Stomach smooth muscle (tissue), 2 donors: ENCODE measurements at regions not wholly inside any gene's neighbourhood (a gene's known extent, or its start where the extent isn't known, plus 50 kb on each side); places are given as distances from the start of the nearest gene placed in this dataset.

ENCODE experiments used
- H3K27ac ChIP-seq: one replicate; pipeline ENCODE4 v1.7.0; 2013; ENCODE audit warnings: mild to moderate bottlenecking, low read length, inconsistent platforms
- H3K27me3 ChIP-seq, 2 donors: one replicate each; pipeline ENCODE4 v1.7.0; 2013; ENCODE audit warnings: low read length in 2 of 2; ENCODE audit not compliant: insufficient read depth in 2 of 2, control insufficient read depth in 1 of 2
- H3K36me3 ChIP-seq, 2 donors: one replicate each; pipeline ENCODE4 v1.7.0; 2013; ENCODE audit warnings: low read length in 2 of 2; ENCODE audit not compliant: control insufficient read depth in 2 of 2, insufficient read depth in 2 of 2
- H3K4me1 ChIP-seq: one replicate; pipeline ENCODE4 v1.7.0; 2013; ENCODE audit warnings: low read length; ENCODE audit not compliant: control insufficient read depth, insufficient read depth
- H3K4me3 ChIP-seq, 2 donors: one replicate each; pipeline ENCODE4 v1.7.0; 2013; ENCODE audit warnings: low read length in 2 of 2
- H3K9ac ChIP-seq, 2 donors: one replicate each; pipeline ENCODE4 v1.7.0; 2013; ENCODE audit warnings: low read length in 2 of 2, mild to moderate bottlenecking in 1 of 2
- H3K9me3 ChIP-seq, 2 donors: one replicate each; pipeline ENCODE4 v1.7.0; 2013; ENCODE audit warnings: low read length in 2 of 2; ENCODE audit not compliant: control insufficient read depth in 2 of 2
- donor health status: healthy.
- donor health status: Pancreatic carcinoma.

GRCh38 chr1:55831759-55832158 lies 616.6 kb upstream of the USP24 start:
- Histone ChIP-seq H3K36me3 (no peaks in the 10 kb centered on the region), H3K9me3 (no peaks in the 10 kb centered on the region), H3K27me3 (no peaks in the 10 kb centered on the region), H3K9ac (no peak overlapping the region), H3K27ac (no peak overlapping the region), H3K4me3 (no peak overlapping the region), H3K4me1 (peaks cover 4% of the 10 kb centered on the region)

DNA sequence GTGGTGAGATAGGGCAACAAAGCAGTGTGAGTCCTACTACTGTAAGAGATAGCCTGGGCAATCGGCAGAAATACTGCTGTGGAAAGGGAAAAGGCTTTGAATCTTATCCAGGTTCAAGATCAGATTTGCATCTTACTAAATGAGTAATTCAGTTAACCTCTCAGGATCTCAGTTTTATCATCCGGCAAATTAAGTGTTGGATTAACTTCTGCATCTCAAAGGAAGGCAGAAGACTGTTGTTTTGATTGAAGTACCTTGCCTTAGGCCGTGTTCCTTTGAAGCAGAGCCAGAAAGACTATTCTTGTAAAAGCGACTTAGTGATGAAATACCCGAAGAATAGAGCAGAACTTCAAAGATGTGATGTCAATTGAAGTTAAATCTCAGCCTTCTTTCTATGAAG lies 612.9 kb upstream of the USP24 start:
- Histone ChIP-seq H3K9me3 (no peaks in the 10 kb centered on the region), H3K36me3 (no peaks in the 10 kb centered on the region), H3K27ac (no peak overlapping the region), H3K9ac (no peak overlapping the region), H3K4me3 (no peak overlapping the region), H3K27me3 (no peaks in the 10 kb centered on the region), H3K4me1 (no peaks in the 10 kb centered on the region)

DNA sequence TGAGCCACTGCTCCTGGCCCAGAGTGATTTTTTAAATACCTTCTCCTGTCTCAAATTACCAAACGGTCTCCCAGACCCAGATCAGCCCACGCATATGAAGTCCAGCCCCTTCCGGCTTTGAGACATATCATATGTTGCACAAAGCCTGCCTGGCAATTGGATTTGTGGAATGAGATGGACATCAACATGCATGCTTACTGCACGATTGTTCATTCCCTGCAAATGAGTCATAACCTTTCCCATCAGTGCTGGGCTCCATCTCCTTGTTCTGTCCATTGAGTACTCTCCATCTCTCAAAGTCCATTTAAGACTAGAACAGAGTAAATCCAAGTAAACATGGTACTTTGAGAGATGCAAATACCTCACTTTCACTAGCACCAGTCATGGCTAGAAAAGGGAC lies 612.2 kb upstream of the USP24 start:
- no peaks in the 10 kb centered on the region for H3K36me3 ChIP-seq
- no peaks in the 10 kb centered on the region for H3K27me3 ChIP-seq
- no peak overlapping the region for H3K27ac ChIP-seq
- H3K9ac ChIP-seq = no peak overlapping the region
- no peaks in the 10 kb centered on the region for H3K4me1 ChIP-seq
- H3K9me3 ChIP-seq = no peaks in the 10 kb centered on the region
- H3K4me3 ChIP-seq = no peak overlapping the region

DNA sequence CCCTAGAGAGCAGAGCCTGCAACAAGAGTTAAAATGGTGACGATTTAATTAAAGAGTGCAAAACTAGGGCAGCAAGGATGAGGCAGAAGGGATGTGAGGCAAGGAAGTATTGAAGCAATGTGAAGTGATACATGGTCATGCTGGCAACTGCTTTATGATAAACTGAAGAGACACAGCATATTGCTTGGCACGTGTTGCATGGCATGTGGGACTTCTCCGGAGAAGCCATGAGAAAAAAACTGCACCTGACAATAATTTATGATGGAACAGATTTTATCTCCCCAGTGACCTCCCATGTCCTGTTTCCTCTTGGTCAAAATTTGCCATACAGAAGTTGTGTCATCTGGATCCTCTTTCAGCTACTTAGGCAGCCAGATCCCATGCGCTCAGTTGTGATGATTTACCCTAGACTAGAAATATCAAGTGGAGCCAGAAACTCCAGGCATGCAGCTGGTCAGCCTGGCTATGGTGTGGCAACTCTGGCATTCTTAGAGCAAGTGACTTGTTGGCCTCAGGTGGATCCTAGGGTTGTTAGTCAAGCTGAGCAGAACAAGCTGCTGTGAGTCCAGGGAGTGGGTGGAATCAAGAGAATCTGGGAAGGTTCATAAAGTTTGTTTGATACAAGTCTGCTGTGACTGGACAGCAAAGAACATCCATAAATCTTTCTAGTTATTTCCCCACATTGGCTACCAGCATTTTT lies 611.4 kb upstream of the USP24 start:
- Histone ChIP-seq H3K9ac (no peak overlapping the region), H3K4me3 (no peak overlapping the region), H3K4me1 (no peaks in the 10 kb centered on the region), H3K27me3 (no peaks in the 10 kb centered on the region), H3K27ac (no peak overlapping the region), H3K9me3 (no peaks in the 10 kb centered on the region), H3K36me3 (no peaks in the 10 kb centered on the region)

- Histone ChIP-seq H3K36me3 (no peaks in the 10 kb centered on the region), H3K9ac (no peak overlapping the region), H3K9me3 (no peaks in the 10 kb centered on the region), H3K4me3 (no peak overlapping the region), H3K27me3 (no peaks in the 10 kb centered on the region), H3K27ac (no peak overlapping the region), H3K4me1 (no peaks in the 10 kb centered on the region)
These were observed 610.3 kb upstream of the USP24 start for GRCh38 chr1:55825461-55825860.

- Histone ChIP-seq H3K27ac (no peak overlapping the region), H3K36me3 (no peaks in the 10 kb centered on the region), H3K4me3 (no peak overlapping the region), H3K9ac (no peak overlapping the region), H3K27me3 (no peaks in the 10 kb centered on the region), H3K9me3 (no peaks in the 10 kb centered on the region), H3K4me1 (no peaks in the 10 kb centered on the region)
These were observed 609.1 kb upstream of the USP24 start for GRCh38 chr1:55824251-55824640.

- no peaks in the 10 kb centered on the region for H3K9me3 ChIP-seq
- no peaks in the 10 kb centered on the region for H3K36me3 ChIP-seq
- H3K27me3 ChIP-seq = no peaks in the 10 kb centered on the region
- no peak overlapping the region for H3K9ac ChIP-seq
- no peak overlapping the region for H3K4me3 ChIP-seq
- H3K27ac ChIP-seq = no peak overlapping the region
- no peaks in the 10 kb centered on the region for H3K4me1 ChIP-seq
These were observed 608.5 kb upstream of the USP24 start for GRCh38 chr1:55823541-55824250.

DNA sequence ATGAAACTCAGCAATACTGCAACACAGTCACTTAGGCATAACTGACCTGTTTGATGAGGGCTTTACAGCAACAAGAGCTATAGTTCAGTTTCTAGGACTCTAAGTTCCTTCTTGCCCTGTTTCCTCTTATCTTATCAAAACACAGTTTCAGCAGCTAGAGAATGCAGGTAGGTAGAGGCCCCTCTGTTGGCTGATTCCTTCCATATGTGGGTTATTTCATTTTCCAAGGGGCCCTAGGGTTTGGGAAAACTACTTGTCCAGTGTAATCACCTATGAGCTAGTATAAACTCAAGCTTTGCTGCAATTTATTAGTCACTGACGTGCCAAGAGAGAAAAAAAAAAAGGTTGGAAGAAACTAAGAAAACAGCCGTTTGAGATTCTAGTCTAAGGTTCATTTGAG lies 607.7 kb upstream of the USP24 start:
- H3K4me1 ChIP-seq = no peaks in the 10 kb centered on the region
- no peak overlapping the region for H3K9ac ChIP-seq
- H3K4me3 ChIP-seq = no peak overlapping the region
- no peak overlapping the region for H3K27ac ChIP-seq
- no peaks in the 10 kb centered on the region for H3K9me3 ChIP-seq
- no peaks in the 10 kb centered on the region for H3K27me3 ChIP-seq
- no peaks in the 10 kb centered on the region for H3K36me3 ChIP-seq

- Histone ChIP-seq H3K9ac (no peak overlapping the region), H3K4me1 (peaks cover 2% of the 10 kb centered on the region), H3K36me3 (no peaks in the 10 kb centered on the region), H3K9me3 (no peaks in the 10 kb centered on the region), H3K4me3 (no peak overlapping the region), H3K27ac (no peak overlapping the region), H3K27me3 (no peaks in the 10 kb centered on the region)
These were observed 606.1 kb upstream of the USP24 start for GRCh38 chr1:55821234-55821633.

- no peaks in the 10 kb centered on the region for H3K9me3 ChIP-seq
- H3K27ac ChIP-seq = no peak overlapping the region
- no peak overlapping the region for H3K9ac ChIP-seq
- H3K4me3 ChIP-seq = no peak overlapping the region
- H3K36me3 ChIP-seq = no peaks in the 10 kb centered on the region
- no peaks in the 10 kb centered on the region for H3K27me3 ChIP-seq
- peaks cover 4% of the 10 kb centered on the region for H3K4me1 ChIP-seq
These were observed 605.3 kb upstream of the USP24 start for GRCh38 chr1:55820501-55820900.

- H3K4me3 ChIP-seq = no peak overlapping the region
- H3K36me3 ChIP-seq = no peaks in the 10 kb centered on the region
- no peak overlapping the region for H3K27ac ChIP-seq
- peaks cover 4% of the 10 kb centered on the region for H3K4me1 ChIP-seq
- H3K9me3 ChIP-seq = no peaks in the 10 kb centered on the region
- H3K27me3 ChIP-seq = no peaks in the 10 kb centered on the region
- no peak overlapping the region for H3K9ac ChIP-seq
These were observed 603.8 kb upstream of the USP24 start for GRCh38 chr1:55819011-55819410.
